OCI-M1 (cell line): ENCODE measurements at regions not wholly inside any gene's neighbourhood (a gene's known extent, or its start where the extent isn't known, plus 50 kb on each side); places are given as distances from the start of the nearest gene placed in this dataset.

ENCODE experiments used
- DNase-seq: peaks from one replicate; lab custom pipeline; 2025; lab: John Stamatoyannopoulos, UW

GRCh38 chr6:164917211-164917610, 392.2 kb downstream of the C6orf118 start:
- DNase-seq, result no peak

- no peak for DNase-seq
Observed at GRCh38 chr6:164916087-164916486, 393.3 kb downstream of the C6orf118 start.

- no peak for DNase-seq
Observed at GRCh38 chr6:164911873-164912580, 397.4 kb downstream of the C6orf118 start.

- peak; percentile 27 for DNase-seq
Observed at GRCh38 chr6:164911151-164911550, 398.3 kb downstream of the C6orf118 start.

- no peak for DNase-seq
Observed at GRCh38 chr6:164906766-164907165, 402.6 kb downstream of the C6orf118 start.

GRCh38 chr6:164905311-164905710, 404.1 kb downstream of the C6orf118 start:
- DNase-seq, result no peak

GRCh38 chr6:164898412-164898811, 411.0 kb downstream of the C6orf118 start:
- no peak for DNase-seq

GRCh38 chr6:164897523-164898235, 411.7 kb downstream of the C6orf118 start:
- peak; percentile 18 for DNase-seq

- DNase-seq, result no peak
Observed at GRCh38 chr6:164889980-164890379, 419.4 kb downstream of the C6orf118 start.

- DNase-seq, result no peak
Observed at GRCh38 chr6:164887660-164888059, 421.7 kb downstream of the C6orf118 start.

- DNase-seq, result no peak
Observed at GRCh38 chr6:164882236-164882635, 427.2 kb downstream of the C6orf118 start.

GRCh38 chr6:164871783-164872182, 437.6 kb downstream of the C6orf118 start:
- DNase-seq, result no peak

GRCh38 chr6:164870164-164870563, 439.2 kb downstream of the C6orf118 start:
- no peak for DNase-seq

GRCh38 chr6:164861967-164862366, 447.4 kb downstream of the C6orf118 start:
- DNase-seq, result peak; percentile 21

GRCh38 chr6:164859816-164860215, 449.6 kb downstream of the C6orf118 start:
- no peak for DNase-seq

- no peak for DNase-seq
Observed at GRCh38 chr6:164856138-164856537, 453.3 kb downstream of the C6orf118 start.

- DNase-seq, result no peak
Observed at GRCh38 chr6:164855281-164855680, 454.1 kb downstream of the C6orf118 start.

- DNase-seq, result no peak
Observed at GRCh38 chr6:164854526-164854925, 454.9 kb downstream of the C6orf118 start.

GRCh38 chr6:164845773-164846172, 463.6 kb downstream of the C6orf118 start:
- DNase-seq, result no peak

GRCh38 chr6:164842085-164842484, 467.3 kb downstream of the C6orf118 start:
- no peak for DNase-seq

- DNase-seq, result no peak
Observed at GRCh38 chr6:164838068-164838615, 471.3 kb downstream of the C6orf118 start.

GRCh38 chr6:164836486-164836885, 472.9 kb downstream of the C6orf118 start:
- no peak for DNase-seq

GRCh38 chr6:164832410-164832809, 477.0 kb downstream of the C6orf118 start:
- no peak for DNase-seq
